Inferior parietal cortex (tissue), 1 donor: ENCODE measurements at regions not wholly inside any gene's neighbourhood (a gene's known extent, or its start where the extent isn't known, plus 50 kb on each side); places are given as distances from the start of the nearest gene placed in this dataset.

Experiments
- DNase-seq: peaks from one replicate; pipeline ENCODE4 v3.0.0-alpha.2; 2016; ENCODE audit errors: extremely low spot score

DNA sequence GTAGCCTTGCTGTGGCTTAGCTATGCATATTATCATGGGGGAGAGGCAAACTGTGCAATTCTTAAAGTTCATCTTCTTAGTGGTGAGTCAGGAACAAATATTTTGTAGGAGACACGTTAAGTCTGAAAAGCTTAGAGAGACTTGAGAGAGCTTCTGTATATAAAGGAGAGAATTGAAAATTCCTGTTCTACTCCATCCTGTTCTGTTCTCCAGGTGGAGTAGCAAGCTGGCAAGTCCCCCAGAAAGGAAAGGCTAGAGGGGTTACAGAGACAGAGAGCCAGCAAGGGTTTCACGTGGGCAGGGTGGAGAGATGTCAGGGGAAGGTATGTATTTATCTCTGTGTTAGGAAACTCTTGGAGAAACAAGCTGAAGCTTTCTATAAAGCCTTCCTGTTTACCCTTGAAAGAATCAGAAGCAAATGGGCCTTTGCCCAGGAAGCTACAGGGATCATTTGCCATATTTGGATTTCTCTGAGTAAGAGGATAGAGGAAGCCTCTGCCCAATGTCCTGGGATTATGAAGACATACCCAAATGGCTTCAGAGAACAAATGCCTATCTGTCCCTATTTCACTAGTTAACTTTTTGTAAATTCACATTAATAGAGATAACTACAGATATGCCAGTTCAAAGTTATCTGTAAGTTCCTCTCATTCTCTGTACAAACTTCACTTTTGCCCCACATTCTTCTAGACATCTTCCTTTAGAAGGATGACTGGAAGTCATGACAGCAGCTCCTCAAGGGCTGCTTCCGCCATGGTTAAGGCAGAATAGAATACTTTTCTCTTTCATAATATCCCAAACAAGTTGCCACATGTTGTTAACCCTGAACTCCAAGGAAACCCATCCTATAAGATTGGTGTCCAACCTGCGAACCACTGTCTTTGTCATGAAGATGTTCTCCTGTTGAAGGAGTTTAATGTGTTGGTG, 126.7 kb upstream of the NEDD9 start:
- no peak for DNase-seq

DNA sequence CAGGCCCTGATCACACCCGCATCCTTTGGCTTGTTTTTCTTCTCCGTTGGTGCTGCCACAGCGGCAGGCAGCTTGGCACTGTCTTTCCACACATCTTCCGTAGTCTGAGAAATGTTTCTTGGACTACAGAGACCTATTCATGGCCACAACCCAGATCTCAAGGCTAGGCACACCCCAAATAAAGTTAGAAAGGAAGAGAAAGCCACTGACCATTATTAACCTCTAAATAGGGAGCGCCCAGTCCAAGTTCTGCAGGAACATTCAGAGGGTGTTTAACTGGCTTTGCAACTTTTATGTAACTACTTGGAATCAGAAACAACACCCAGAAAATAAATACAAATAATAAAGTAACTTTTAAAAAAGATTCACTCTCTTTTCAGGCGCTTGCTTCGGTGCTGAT, 124.8 kb upstream of the NEDD9 start:
- DNase-seq: no peak

DNA sequence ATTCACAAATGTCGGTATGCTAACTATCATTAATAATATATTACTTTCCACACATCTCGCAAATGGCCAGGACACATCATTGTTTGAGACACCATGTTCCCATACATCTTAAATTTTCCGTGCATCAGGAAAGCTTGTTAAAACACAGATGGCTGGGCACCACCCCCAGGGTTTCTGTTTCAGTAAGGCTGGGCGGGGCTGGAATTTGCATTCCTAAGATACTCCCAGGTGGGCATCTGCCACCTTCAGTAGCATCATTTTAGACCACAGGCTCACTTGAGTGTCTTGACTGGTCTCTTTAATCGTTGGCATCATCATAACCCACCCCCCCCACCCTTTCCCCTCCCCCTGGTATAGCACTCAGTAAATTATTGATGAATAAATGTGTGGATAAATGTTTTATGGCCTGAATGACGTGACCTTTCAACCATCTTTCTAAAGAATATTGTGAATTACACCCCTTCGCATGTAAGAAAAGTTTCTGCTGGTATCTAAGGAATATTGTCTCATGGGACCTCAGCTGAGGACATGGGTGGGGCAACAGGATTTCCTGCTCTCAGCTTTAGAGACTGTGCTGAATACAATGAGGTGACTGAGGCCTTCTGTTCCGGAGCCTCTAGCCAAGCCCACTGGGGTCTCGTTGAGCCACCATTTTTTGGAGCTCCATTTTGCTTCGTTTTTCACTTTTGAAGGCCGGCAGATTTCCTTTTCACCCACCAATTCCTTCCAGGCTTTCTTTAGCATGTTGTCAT, 124.1 kb upstream of the NEDD9 start:
- DNase-seq: no peak

DNA sequence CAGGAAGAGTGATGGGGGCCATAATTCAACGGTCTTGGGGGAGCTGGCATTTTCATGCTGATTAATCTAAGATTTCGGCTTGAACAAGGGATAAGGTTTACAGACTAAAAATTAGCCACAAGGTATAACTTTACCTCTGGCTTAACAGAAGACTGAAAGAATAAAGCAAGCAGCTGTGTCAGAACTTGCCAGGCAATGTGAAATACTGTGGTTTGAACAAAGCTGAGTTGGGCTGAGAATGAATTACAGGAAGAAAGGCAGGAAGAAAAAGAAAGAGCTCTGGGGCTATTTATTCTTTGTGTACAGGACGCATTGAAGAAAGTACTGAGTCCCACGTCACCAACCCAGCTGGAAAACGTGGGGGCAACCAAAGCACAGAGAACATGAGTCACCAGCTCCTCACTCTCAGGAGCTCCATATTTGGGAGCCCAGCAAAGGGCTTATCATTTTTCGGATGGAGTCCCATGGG, 121.5 kb upstream of the NEDD9 start:
- DNase-seq: peak; percentile 42

DNA sequence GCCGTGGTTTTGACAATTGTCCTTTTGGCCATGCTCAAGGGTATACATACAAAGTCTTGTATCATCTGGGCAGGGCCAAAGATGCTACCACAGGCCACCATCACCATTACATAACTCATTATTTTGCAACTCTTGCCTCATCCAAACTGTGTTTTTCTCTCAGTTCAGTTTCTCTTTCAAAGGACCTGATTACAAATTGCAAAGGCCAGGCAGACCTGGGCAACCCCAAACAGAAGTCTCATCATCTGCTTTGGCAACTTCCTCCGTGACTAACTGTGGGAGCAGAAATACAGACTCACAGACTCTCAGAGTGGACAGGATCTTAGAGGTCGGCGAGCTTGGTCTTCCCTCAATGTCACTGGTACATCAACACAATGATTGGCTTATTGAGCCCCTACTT, 117.8 kb upstream of the NEDD9 start:
- no peak for DNase-seq

DNA sequence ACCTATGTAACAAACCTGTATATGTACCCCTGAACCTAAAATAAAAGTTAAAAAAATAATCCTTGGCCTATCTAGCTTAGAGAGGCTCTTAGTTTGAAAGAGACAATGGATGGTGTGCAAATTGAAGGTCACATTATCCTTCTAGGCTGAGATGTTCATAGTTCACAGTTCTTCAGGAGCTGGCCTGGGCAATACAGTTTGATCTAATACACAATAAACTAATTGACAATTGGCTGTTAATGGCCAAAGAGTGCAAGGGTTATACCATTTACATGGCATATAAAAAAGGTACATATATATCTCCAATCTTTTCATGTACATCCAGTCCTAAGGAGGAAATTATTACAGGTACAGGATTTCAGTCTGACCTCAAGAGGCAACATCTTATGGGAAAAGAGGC, 117.4 kb upstream of the NEDD9 start:
- DNase-seq: no peak

DNA sequence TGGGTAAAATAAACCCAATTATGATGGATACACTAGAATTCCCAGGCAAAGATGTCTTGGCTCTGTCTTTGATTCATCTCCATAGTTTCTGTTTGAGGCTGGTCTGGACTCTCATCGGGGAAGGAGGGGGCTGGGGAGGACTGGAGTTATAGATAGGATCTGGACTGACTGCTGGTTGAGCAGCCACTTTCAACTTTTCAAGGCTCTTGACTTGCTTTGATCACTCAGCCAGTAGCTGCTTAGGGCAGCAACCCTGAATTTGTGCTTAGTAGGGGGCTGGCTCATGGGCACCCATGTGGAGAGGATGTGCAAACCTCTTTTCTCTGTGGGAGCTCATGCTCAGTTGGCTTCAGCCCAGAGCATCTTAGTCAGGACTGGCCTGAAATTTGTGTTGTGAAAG, 114.0 kb upstream of the NEDD9 start:
- no peak for DNase-seq

DNA sequence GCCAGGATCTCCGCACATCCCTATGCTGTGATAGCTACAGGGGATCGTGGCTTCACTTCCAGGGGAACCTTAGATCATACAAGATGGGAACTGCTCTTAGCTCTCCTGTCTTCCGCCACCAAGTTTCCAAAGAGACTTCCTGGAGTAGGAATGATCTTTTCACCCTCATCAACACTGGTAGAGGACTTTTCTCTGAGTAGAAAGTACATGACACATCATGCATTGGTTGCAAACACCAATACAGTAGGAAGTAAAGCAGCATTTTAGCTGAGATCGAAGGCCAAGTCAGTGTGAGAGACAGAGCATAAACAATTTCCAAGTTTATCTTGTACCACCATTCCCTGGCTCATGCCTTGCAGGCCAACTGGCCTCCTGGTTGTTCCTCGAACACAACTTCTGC, 113.1 kb upstream of the NEDD9 start:
- DNase-seq: no peak

DNA sequence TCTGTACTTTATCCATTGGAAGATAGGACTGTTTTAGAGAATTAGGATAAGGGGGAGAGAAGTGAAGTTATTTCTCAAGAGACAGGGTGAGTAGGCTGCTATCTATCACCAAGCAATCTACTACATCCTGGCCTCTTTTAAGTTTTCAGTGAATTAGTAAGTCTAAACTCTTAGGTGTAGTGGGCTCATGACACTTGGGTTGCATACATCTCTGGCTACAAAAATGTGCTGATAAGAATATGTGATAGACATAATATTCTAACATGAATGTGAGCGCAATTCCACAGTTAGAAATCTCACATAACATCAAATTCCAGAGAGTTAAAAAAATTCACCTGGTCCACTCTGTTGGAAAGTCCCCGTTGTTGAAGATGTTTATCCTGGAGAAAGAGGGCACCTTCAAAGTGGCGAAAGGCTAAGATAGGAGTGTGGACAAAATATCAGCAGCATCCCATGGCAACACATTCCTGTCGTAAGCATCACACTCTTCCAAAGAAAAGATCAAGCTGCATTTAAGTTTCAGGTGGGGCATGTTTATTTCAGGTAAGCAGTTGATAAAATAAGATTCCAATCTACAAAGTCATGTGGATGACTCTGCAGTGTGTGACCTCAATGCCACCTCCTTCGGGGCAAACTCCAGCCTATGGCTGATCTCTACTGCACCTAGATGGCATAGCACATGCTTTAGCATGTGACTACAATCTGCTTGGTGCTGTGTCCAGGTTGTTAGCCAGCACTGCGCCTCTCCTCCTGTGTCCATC, 111.7 kb upstream of the NEDD9 start:
- DNase-seq: no peak

DNA sequence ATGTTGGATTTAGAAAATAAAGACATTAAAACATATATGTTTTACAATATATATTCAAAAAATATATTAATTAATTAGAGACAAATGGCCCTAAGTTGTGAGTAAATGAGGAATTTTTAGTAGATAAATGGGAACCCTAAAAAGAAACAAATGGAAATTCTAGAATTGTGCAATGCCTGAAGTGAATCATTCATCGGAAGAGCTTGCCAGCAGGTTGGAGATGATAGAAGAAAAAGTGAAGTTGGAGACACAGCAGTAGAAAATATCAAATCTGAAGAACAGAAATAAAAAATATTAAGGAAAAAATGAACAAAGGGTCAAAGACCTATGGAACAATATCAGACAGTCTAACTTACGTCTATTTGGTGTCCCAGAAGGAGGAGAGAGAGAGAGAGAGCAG, 109.4 kb upstream of the NEDD9 start:
- no peak for DNase-seq

DNA sequence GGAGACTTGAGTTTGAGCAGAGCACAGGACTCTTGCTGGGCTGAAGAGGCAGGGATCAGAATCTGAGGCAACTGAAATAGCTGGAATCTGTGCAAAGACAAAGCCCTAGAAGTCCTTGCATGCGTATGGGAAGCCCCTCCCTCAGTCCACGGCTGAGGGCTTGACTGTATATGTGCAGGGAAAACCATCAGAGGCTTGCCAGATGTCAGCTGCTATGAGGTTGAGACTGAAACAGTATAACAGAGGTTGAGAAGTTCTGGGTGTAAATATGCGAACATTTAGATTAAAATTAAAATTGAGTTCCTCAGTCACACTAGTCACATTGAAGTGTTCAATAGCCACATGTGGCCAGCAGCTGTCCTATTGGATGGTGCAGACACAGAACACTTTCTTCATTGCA, 108.8 kb upstream of the NEDD9 start:
- DNase-seq: no peak

DNA sequence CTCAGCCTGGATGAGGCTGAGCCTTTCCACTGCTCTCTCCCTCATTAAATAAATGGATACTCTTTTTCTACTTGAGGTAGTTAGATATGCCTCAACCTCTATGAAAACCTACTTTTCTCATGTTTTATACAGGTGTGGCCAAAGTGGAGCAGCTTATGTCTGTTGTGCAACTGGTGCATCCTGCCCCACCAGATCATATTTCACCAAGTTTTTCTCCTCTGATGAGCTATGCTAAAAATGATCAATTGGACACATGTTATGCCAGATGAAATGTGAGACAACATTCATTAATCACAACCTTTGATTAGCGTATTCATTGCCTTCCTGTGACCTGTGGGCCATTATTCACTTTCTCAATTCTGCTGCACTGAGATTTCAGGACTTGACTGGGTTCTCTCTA, 106.9 kb upstream of the NEDD9 start:
- DNase-seq: no peak

DNA sequence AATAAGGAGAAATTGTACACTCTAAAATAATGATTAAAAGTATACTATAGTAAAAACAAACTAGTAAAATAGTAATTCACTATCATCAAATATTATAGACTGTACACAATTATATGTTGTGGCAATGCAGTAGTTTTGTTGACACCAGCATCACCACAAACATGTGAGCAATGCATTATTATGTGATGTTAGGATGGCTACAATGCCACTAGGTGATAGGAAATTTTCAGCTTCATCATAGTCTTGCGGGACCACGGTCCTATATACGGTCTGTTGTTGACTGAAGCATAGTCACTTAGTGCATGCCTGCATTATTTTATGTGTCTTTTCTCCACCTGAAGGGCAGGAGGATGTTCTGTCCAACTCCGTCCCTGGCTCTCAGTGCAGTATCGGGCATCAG, 104.8 kb upstream of the NEDD9 start:
- no peak for DNase-seq

DNA sequence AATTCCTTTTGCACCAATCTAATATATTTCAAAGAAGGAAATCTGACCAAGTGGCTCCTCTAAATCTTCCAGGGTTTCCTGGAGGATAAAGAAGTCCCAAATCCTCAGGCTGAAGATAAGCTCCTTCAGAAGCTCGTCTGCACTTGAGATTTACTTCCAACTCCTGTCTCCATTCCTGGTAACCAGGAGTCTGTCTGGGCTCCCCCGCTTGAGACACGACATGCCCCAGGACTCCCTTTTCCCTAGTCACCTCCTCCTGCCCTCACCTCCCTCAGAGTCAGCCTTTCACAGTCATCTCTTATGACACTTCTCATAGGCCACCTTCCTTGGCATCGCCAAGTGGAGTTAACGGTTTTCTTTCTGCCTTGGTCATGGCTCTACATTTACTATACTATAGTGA, 103.4 kb upstream of the NEDD9 start:
- DNase-seq: no peak

DNA sequence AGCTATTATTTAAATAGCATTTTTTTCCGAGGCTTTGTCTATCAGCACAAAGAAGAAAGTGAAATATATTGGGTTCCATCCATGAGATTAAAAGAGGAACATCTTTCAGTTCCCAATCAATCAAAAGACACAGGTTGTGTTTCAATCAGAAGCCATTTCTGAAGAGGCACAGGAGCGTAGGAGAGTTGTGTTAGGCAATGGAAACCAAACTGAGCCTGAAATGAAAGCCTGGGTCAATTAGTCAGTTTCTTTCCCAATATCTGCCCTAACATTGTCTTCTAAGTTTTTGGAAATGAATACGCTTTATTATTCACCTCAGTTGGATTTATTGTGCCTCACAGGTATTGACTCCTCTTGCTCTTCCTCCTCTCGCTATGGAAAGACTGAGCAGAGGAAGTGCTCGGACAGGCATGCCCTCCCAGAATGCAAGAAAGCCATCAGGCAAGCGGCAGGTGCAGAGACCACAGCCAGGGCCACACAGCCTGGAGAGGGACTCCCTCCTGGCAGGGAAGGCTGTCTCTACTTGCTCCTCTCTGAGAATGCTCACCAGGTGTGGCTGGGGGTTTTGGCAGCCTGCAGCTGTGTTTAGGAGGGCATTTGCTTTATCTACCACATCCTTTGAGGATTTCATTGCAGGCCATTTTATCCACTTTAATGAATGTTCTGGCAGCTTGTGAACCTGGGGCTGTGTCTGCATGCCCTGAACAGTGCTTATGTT, 100.8 kb upstream of the NEDD9 start:
- DNase-seq: no peak

DNA sequence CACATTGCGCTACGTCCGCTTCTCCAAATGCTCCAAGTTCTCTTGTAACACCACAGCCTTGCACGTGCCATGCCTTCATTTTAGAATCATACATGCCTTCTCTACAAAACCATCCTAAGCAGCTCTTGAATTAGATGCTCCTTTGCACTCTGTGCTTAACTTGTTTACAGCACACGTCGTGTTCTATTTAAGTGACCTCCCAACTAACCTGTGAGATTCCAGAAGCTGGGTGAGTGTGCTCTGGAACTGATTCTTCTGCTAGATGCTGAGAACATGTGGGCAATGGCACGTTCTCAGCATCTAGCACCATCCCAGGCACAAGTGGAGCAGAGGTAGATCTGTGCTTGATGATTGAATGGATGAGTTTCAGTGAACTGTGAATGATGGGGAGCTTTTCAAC, 100.0 kb upstream of the NEDD9 start:
- DNase-seq: no peak

DNA sequence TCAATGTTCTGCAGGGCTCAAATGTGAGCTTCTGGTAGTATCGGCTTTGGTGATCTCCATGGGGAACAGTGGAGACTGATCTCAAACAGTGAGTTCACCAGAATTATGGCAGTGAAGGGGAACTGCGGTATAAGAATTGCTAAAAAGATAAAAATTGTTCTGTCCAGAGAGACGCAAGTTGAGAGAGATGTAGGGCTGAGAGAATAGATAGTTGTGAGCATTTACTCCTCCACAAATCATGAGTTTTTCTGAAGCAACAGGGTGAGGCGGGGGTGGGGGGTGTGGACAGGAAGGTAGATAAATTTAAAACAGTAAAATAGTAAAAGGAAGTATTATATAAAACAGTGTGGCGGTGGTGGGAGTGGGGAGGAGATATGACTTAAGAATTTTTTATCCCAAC, 98.6 kb upstream of the NEDD9 start:
- no peak for DNase-seq

DNA sequence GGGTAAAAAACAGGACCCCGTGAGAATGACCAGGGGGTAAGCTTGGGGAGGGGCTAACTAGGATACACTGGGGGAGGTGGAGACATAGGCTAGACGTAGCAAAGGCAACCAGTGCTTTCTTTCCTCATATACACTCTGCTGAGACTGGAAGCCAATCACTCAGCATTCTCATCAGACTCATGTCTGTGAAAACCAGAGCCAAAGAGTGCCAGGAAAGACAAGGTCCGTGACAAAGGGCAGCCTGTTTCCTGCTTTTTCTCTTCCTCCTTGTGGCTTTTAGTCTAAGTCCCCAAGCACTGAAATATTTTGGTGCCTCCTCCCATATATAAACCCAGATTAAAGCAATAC, 97.9 kb upstream of the NEDD9 start:
- DNase-seq: no peak

DNA sequence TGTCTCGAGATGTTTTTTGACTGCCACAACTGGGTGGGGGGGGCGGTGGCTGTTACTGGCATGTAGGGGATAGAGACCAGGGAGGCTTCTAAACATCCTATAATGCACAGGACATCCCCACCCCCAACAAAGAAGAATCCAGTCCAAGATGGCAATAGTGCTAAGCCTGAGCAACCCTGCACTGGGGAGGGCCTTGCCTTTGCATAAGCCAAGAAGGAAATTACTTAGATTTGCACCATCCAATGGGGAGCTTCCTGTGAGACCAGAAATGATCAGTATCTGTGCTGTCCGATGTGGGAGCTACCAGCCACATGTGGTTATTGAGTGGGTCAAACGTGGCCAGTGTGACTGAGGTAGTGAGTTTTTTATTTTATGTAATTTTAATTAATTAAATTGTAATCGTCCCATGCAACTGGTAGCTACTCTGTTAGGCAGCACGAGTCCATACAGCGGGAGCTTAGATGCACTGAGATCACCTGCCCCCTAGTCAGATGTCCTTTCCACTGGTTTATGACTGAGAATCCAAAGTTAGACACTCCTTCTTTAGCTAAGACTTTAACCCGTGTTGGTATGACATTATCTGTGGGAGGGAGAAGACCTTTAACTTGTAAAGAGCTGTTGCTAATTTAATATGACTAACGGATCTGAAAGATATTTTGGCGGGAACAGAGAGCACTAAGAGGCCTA, 97.4 kb upstream of the NEDD9 start:
- DNase-seq: no peak

DNA sequence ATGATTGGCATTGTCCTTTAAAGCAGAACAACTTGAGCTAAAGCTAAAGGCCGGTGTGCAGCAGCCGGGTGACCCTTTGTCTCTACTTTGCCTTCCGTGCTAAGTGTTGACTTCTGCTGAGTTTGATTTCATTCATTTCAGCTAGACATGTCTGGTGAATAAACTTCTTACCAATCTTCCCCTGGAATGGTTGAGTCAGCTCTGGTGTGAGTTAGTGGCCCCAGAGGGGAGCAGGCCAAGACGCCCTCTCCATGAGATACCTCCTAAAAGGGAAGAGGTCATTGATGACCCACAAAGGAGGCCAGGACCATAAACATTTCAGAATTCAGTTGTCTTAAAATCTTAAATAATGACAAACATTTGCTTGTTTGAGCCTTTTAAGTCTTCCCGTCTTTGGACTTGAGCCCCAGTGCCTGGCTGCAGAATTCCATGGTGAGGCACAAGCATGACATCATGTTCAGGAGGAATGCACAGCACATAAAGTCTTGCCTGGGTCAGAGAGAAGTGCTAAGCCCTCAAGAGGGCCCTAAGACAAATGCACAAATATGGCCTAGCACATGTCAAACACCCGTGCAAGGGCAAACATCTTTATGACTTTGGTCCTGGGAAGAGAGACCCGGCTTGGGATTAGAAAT, 96.3 kb upstream of the NEDD9 start:
- DNase-seq: no peak

DNA sequence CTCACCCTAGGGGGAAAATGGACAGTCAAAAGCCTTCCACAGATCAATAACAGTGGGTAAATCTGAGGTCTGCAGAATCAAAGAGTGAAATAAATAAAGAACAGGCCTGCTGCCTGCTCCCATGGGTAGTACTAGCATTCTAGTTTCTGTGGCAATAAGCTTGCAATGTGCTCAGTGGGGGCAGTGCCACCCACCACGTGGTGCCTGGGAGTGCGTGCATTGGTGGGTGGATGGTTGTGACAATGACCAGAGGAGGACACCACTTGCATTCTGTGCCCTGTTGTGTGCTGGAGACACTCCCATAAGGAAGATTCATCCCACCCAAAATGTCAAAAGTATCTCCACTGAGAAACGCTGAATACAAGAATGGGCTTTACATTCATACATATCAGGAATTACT, 95.5 kb upstream of the NEDD9 start:
- DNase-seq: no peak
